ENCODE measurements at regions not wholly inside any gene's neighbourhood (a gene's known extent, or its start where the extent isn't known, plus 50 kb on each side); places are given as distances from the start of the nearest gene placed in this dataset.
A peak's percentile ranks its signal among the peaks of the same experiment; 100 is the strongest.
"Not testable (repeated sequence)": the region's sequence is repeated elsewhere in the genome, so short reads cannot be mapped to it uniquely, and the experiment has no call there.

DNA sequence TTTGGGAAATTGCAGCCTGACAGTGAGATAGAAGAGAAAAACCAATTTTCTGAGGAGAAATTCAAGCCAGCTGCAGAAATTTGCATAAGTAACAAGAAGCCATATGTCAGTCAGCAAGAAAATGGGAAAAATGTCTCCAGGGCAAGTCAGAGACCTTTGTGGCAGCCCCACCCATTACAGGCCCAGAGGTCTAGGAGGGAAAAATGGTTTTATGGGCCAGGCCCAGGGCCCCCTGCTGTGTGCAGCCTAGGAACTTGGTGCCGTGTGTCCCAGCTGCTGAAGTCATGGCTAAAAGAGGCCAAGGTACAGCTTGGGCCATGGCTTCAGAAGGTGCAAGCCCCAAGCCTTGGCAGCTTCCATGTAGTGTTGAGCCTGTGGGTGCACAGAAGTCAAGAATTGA, 296.1 kb downstream of the TTC6 start:
- DNase-seq (ENCODE audit: low read depth in 2 of 2) = not testable (repeated sequence)

DNA sequence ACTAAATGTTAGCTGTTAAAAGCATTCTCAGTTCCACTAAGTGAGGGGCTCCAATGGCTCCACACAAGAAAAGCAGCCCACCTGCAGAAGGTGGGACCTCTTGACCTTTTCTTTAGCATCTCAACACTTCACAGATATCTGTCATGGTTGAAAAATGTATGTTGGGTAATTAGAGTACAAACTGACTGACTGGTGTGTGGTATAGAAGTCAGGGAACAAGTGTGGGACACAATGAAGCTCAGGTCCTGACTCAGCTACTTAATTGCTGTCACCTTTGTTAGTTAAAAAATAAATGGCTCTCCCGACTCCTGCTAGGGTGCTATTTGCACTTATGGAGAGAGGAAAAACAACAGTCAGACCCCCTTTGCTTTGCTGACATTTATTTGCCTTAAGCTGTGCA, 299.0 kb downstream of the TTC6 start:
- DNase-seq (ENCODE audit: low read depth in 2 of 2) = no peak

DNA sequence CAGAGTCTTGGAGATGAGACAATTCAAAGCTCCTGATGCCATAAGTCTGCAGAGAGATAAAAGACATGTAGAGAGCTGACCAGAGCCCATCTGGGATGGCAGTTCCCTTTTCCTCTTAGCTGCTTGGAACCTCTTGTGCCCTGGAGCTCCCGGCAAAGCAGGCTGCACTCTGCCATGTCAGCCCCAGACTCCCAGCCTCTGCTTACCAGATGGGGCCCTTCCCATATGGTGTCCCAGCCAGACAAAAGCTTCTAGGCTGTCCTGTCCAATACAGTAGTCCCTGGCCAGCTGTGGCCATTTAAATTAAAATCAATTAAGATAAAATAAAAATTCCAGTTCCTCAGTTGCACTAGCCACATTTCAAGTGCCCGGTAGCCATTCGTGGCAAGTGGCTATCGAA, 303.9 kb downstream of the TTC6 start:
- DNase-seq (ENCODE audit: low read depth in 2 of 2) = no peak

DNA sequence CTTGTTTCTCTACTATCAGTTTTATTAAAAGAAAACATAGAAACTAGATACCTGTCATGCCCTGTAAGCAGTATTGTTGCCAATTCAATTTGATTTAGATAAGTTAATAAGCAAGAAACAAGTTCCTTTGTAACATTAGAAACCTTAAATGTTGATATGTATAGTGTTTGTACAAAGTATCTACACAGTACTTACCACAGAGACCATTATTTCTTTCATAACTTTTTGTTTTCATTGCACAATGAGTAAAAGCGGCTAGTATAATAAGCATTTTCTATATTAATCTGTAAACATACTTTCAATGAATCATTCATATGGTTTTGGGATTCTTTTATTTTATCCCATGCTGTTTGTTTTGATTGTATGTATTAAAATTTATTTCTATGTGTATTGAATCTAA, 305.1 kb downstream of the TTC6 start:
- DNase-seq (ENCODE audit: low read depth in 2 of 2) = no peak

GRCh38 chr14:37901978-37902377, 305.7 kb upstream of the SSTR1 start:
- no peak for DNase-seq (ENCODE audit: low read depth in 2 of 2)

- DNase-seq (ENCODE audit: low read depth in 2 of 2) = no peak
These were observed 304.1 kb upstream of the SSTR1 start for GRCh38 chr14:37903343-37904191.

GRCh38 chr14:37924622-37925021, 283.1 kb upstream of the SSTR1 start:
- DNase-seq (ENCODE audit: low read depth in 2 of 2) = no peak

DNA sequence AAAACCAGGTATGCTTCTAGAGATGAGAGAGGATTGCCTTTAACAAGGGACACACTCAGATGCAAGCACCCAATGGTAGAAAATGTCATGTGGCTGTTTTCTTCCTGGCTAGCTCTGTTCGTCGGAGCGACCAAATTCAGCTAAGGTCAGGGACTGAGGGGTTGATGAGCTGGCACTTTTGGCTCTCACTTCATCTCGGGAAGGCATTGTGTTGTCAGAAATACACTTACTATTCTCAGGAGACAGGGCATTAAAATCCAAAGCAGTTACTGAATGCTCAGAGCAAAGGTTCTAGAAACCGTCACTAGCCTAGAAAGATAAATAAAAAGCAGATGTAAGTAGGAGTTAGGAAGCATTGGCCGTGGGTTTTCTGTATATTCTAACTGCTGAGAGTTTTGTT, 275.7 kb upstream of the SSTR1 start:
- no peak for DNase-seq (ENCODE audit: low read depth in 2 of 2)

DNA sequence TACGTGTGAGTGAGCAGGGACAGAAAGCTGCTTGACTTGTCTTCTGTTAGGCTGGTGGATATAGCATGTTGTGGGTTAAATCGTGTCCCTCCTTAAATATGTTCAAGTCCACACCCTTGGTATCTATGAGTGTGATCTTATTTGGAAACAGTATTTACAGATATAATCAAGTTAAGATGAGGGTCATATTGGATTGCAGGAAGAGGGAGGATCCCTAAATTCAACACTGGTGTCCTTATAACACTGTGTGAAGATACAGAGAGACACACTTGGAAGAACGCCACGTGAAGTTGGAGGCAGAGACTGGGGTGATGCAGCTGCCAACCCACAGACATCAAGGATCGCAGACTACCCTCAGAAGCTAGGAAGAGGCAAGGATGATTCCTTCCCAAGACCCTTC, 275.2 kb upstream of the SSTR1 start:
- DNase-seq (ENCODE audit: low read depth in 2 of 2) = no peak

GRCh38 chr14:37936971-37937370, 270.7 kb upstream of the SSTR1 start:
- DNase-seq (ENCODE audit: low read depth in 2 of 2) = no peak

GRCh38 chr14:37939442-37940028, 268.2 kb upstream of the SSTR1 start:
- DNase-seq (ENCODE audit: low read depth in 2 of 2) = no peak

- DNase-seq (ENCODE audit: low read depth in 2 of 2) = no peak
These were observed 261.7 kb upstream of the SSTR1 start for GRCh38 chr14:37945959-37946358.

DNA sequence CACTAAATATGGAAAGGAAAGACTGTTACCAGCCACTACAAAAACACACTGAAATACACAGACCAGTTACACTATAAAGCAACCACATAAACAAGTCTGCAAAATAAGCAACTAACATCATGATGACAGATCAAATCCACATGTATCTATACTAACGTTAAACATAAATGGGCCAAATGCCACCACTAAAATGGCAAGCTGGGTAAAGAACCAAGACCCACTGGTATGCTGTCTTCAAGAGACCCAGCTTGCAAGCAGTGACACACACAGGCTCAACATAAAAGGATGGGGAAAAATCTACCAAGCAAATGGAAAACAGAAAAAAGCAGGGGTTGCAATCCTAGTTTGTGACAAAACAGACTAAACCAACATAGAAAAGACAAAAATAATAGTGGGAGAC, 260.9 kb upstream of the SSTR1 start:
- no peak for DNase-seq (ENCODE audit: low read depth in 2 of 2)

- DNase-seq (ENCODE audit: low read depth in 2 of 2) = no peak
These were observed 259.4 kb upstream of the SSTR1 start for GRCh38 chr14:37948266-37948665.

DNA sequence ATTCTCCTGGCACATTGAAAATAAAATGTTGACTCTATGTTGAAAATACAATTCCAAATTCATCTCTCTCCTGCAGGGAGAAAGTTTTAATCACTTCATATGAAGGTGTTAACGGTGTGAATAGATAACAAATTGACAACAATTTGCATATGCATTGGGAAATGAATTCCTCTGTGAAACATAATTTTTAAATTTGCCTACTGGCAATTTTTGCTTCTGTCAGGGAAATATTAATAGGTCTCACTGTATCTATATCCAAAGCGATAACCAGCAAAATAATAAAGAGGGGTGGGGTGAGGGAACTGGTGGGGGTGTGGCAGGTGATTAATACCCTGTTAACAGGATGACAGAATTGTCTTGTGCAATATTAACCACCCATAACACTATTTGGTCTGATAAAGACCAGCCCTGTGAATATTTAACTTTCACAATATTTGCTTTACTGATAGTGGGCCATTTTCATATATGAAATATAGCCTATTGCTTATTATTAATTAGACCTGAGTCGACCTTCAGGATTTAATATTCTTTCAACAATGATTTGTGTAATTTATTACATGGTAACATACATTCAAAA, 239.0 kb upstream of the SSTR1 start:
- no peak for DNase-seq (ENCODE audit: low read depth in 2 of 2)

GRCh38 chr14:37969511-37969979, 238.2 kb upstream of the SSTR1 start:
- no peak for DNase-seq (ENCODE audit: low read depth in 2 of 2)

DNA sequence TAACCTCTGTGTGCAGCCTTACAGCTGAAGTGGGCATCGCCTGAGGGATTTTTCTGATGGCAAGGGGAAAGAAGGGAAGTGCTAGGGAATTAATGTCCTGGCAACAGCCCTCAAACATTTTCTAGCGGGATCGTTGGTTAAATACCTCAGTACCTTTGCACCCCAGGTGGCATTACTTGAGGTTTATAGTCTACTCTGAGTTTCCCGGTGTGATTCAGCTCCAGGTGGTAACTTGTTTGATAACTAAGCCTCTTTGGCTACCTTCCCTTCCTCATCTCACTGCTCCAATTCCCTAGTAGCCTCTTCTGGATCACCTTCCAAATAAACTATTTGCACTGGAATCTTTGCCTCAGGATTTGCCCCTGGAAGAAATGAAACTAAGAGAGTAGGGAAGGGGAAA, 237.0 kb upstream of the SSTR1 start:
- DNase-seq (ENCODE audit: low read depth in 2 of 2) = no peak

DNA sequence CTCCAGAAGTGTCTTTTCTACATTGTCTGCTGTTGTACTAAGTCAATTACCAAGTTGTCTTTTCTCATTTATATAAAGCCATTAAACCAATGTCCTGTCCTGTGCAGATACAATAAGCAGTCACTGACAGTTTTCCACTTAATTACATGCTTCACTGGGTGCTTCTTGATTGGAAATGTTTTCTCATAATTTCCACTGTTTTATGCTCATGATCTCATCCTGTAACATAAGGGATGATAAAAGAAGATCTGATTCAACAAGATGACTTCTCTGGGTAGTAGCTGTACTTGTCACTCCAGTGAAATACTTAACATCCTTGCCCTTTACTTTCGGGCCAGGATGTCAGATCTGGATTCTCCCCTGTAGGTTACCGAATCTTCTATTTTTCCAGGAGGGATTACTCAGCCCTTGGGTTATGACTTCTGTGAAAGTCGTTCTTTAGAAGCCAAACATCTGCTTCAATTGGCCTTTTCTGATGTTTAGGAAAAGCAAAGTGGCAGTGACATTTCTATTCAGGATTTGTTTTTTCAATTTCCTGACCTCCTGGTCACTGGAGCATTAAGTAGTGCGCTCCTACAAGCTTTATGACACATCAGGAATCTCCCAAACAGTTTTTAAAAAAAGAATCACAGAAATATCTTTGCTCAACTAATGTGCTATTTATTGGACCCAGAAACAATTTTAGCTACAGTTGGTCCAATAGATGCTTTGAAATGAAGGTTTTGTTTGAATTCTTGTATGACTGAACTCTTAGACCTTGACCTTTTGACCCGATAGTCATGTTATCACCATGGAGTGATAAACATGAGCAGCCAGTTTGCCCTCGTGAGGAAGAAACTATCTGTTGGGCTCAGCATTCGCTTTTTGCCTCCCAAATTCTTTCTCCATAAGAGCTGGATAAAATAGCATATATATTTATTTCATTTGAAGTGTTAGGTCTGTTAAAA, 234.5 kb upstream of the SSTR1 start:
- no peak for DNase-seq (ENCODE audit: low read depth in 2 of 2)

- DNase-seq (ENCODE audit: low read depth in 2 of 2) = no peak
These were observed 233.3 kb upstream of the SSTR1 start for GRCh38 chr14:37974421-37974820.

GRCh38 chr14:37977481-37977880, 230.2 kb upstream of the SSTR1 start:
- no peak for DNase-seq (ENCODE audit: low read depth in 2 of 2)

DNA sequence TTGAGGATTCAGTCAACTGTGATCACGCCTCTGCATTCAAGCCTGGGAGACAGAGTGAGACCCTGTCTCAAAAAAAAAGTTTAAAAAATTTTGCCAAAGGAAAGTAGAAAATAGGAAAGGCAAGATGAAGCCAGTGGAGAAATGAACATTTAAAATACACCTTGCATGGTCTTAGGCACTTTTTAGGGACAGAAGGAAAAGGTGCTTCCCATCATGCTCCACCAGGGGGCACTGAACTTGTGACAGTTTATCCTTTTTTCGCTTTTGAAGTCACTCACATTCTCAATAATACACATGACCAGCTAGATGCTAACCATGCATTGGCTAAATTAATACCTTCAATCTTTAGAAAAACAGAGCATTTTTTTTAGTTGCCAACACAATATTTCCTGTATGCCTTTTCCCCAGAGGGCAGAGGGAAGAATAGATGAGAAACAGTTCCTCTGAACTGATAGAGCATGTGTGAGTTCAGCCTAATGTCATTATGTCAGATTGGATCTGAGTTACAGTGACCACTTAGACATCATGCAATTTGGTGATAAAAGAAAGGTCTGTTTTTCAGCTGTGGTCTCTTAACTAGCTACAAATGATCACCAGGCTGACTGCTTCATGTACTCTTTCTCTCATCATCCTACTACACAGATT, 221.8 kb upstream of the SSTR1 start:
- peak; percentile 4 to 7 for DNase-seq (ENCODE audit: low read depth in 2 of 2)
